ENCODE measurements at regions not wholly inside any gene's neighbourhood (a gene's known extent, or its start where the extent isn't known, plus 50 kb on each side); places are given as distances from the start of the nearest gene placed in this dataset.

DNA sequence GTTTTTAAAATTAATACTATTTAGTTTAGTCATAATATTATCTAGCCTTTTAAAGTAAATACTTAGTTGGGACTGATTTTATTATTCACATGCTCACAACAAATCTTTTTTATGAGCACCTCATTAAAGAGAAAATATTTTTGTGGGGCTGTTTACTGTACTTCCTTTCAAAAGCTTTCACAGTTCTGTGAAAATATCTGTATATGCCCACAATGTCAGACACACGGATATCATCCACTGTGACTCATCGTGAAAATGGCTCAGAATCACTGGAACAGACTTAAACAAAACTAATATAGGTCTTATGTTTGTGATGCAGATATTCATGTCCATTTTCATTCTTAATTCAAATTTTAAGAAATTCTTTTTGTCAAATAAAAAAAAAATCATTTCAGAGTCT lies 305.2 kb downstream of the RAB38 start:
- no peaks in the 10 kb centered on the region for H3F3A ChIP-seq (replicated peaks; ENCODE audit: low read depth)
- no peaks in the 10 kb centered on the region for H4K20me1 ChIP-seq (replicated peaks; ENCODE audit: insufficient read depth)
- H3K9me2 ChIP-seq (ENCODE audit: insufficient read depth), result no peaks in the 10 kb centered on the region
- no peaks in the 10 kb centered on the region for H3K27me3 ChIP-seq (ENCODE audit: insufficient read depth)
- no peak overlapping the region for H3K4me3 ChIP-seq
- Mint-ChIP-seq H3K27ac (no peak overlapping the region), H3K9me3 (no peaks in the 10 kb centered on the region), H3K4me1 (no peaks in the 10 kb centered on the region), H3K36me3 (ENCODE audit: low read depth) (no peaks in the 10 kb centered on the region), H3K27me3 (ENCODE audit: insufficient read depth, low read depth, poor library complexity) (no peaks in the 10 kb centered on the region), H3K4me3 (no peak overlapping the region)
- H3K4me2 ChIP-seq, result no peak overlapping the region
- no peaks in the 10 kb centered on the region for H3K4me1 ChIP-seq (ENCODE audit: insufficient read depth)
- H3K79me2 ChIP-seq (replicated peaks; ENCODE audit: insufficient read depth), result no peaks in the 10 kb centered on the region
- H3K27ac ChIP-seq (ENCODE audit: low read depth), result no peak overlapping the region
- no peaks in the 10 kb centered on the region for H3K36me3 ChIP-seq (ENCODE audit: insufficient read depth)
- no peak for DNase-seq (ENCODE audit: low spot score)
- H2AFZ ChIP-seq, result no peak overlapping the region
- TF ChIP-seq EZH2 (IDR thresholded peaks at IDR 0.05; ENCODE audit: low read depth, unreplicated experiment) (no peak), STAT1 (IDR thresholded peaks at IDR 0.05; ENCODE audit: unreplicated experiment) (no peak), POLR2AphosphoS5 (IDR thresholded peaks at IDR 0.05; ENCODE audit: low read depth) (no peak), ZNF462 (CRISPR knock-in tag; IDR thresholded peaks at IDR 0.05) (no peak), JUNB (IDR thresholded peaks at IDR 0.05; ENCODE audit: unreplicated experiment) (no peak), ZNF331 (CRISPR knock-in tag; IDR thresholded peaks at IDR 0.05; ENCODE audit: low read depth) (no peak), NANOG (IDR thresholded peaks at IDR 0.05; ENCODE audit: borderline replicate concordance) (no peak), ZNF114 (CRISPR knock-in tag; IDR thresholded peaks at IDR 0.05) (no peak), CREB1 (CRISPR knock-in tag; IDR thresholded peaks at IDR 0.05; ENCODE audit: low read depth) (no peak), EZH2phosphoT487 (IDR thresholded peaks at IDR 0.05; ENCODE audit: unreplicated experiment) (no peak)
- TF ChIP-seq, protein P1, sequence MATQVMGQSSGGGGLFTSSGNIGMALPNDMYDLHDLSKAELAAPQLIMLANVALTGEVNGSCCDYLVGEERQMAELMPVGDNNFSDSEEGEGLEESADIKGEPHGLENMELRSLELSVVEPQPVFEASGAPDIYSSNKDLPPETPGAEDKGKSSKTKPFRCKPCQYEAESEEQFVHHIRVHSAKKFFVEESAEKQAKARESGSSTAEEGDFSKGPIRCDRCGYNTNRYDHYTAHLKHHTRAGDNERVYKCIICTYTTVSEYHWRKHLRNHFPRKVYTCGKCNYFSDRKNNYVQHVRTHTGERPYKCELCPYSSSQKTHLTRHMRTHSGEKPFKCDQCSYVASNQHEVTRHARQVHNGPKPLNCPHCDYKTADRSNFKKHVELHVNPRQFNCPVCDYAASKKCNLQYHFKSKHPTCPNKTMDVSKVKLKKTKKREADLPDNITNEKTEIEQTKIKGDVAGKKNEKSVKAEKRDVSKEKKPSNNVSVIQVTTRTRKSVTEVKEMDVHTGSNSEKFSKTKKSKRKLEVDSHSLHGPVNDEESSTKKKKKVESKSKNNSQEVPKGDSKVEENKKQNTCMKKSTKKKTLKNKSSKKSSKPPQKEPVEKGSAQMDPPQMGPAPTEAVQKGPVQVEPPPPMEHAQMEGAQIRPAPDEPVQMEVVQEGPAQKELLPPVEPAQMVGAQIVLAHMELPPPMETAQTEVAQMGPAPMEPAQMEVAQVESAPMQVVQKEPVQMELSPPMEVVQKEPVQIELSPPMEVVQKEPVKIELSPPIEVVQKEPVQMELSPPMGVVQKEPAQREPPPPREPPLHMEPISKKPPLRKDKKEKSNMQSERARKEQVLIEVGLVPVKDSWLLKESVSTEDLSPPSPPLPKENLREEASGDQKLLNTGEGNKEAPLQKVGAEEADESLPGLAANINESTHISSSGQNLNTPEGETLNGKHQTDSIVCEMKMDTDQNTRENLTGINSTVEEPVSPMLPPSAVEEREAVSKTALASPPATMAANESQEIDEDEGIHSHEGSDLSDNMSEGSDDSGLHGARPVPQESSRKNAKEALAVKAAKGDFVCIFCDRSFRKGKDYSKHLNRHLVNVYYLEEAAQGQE (IDR thresholded peaks at IDR 0.05; ENCODE audit: unreplicated experiment), result no peak
- TF ChIP-seq, protein P2, sequence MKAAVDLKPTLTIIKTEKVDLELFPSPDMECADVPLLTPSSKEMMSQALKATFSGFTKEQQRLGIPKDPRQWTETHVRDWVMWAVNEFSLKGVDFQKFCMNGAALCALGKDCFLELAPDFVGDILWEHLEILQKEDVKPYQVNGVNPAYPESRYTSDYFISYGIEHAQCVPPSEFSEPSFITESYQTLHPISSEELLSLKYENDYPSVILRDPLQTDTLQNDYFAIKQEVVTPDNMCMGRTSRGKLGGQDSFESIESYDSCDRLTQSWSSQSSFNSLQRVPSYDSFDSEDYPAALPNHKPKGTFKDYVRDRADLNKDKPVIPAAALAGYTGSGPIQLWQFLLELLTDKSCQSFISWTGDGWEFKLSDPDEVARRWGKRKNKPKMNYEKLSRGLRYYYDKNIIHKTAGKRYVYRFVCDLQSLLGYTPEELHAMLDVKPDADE (IDR thresholded peaks at IDR 0.05), result no peak
- TF ChIP-seq, protein P3, sequence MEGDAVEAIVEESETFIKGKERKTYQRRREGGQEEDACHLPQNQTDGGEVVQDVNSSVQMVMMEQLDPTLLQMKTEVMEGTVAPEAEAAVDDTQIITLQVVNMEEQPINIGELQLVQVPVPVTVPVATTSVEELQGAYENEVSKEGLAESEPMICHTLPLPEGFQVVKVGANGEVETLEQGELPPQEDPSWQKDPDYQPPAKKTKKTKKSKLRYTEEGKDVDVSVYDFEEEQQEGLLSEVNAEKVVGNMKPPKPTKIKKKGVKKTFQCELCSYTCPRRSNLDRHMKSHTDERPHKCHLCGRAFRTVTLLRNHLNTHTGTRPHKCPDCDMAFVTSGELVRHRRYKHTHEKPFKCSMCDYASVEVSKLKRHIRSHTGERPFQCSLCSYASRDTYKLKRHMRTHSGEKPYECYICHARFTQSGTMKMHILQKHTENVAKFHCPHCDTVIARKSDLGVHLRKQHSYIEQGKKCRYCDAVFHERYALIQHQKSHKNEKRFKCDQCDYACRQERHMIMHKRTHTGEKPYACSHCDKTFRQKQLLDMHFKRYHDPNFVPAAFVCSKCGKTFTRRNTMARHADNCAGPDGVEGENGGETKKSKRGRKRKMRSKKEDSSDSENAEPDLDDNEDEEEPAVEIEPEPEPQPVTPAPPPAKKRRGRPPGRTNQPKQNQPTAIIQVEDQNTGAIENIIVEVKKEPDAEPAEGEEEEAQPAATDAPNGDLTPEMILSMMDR (conservative IDR thresholded peaks at IDR 0.05; ENCODE audit: low read depth in 2 of 2), result no peak
- ATAC-seq, result no peak

Measured in GM23338 (cell line).